Colonic mucosa (tissue), 4 donors: ENCODE measurements at regions not wholly inside any gene's neighbourhood (a gene's known extent, or its start where the extent isn't known, plus 50 kb on each side); places are given as distances from the start of the nearest gene placed in this dataset.

Experiments
- DNase-seq: peaks from one replicate; pipeline ENCODE4 v3.0.0-alpha.2; 2020
- H3K27ac ChIP-seq: fragments of 200-600 bp; one replicate; pipeline ENCODE4 v1.8.0; 2021
- H3K27me3 ChIP-seq: fragments of 200-600 bp; one replicate; pipeline ENCODE4 v1.8.0; 2021
- H3K36me3 ChIP-seq: fragments of 200-600 bp; one replicate; pipeline ENCODE4 v1.8.0; 2021
- H3K4me1 ChIP-seq: fragments of 200-600 bp; one replicate; pipeline ENCODE4 v1.8.0; 2021; ENCODE audit warnings: mild to moderate bottlenecking
- H3K4me3 ChIP-seq: fragments of 200-600 bp; one replicate; pipeline ENCODE4 v1.8.0; 2021
- H3K9ac ChIP-seq, 2 donors: one replicate each; pipeline ENCODE4 v1.7.0; 2013; ENCODE audit warnings: control low read depth in 2 of 2, low read depth in 2 of 2, low read length in 2 of 2
- H3K9me3 ChIP-seq: fragments of 200-600 bp; one replicate; pipeline ENCODE4 v1.8.0; 2021
- CTCF ChIP-seq: fragments of 200-600 bp; IDR thresholded peaks from one replicate; pipeline ENCODE4 v1.8.0; 2022; ENCODE audit warnings: antibody characterized with exemption, mild to moderate bottlenecking
- intact Hi-C: fragments of 100-400 bp; cut with DNase I; formaldehyde crosslinking; loops from one replicate; pipeline ENCODE4 v1.14.1; 2022
- donor health status: healthy.
- donor health status: DM: no; HTN: no; CAD: no.
- donor health status: DM: no; HTN: no; CAD: no.

DNA sequence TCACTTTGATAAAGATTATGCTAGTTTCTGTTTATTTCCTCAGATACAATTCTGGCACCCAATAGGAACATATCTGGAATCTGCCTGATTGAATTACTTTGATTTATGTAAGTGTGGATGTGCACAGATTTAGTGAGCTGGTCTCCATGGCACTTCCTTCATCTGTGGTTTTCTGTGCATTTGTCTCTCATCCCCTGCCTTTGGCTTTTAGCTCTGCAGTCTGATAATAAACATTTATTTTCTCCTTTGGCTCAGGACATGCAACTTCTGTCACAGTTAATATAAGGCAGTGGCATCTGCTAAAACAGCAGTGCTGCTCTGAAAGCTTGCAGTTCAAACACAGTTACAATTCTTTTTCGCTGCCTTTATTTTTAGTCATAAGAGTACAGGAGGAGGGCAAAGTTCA is 273.7 kb upstream of the CHRM2 start:
- no peak for DNase-seq
- intact Hi-C loops: no loop called here
- H3K27me3 ChIP-seq: no peaks in the 10 kb centered on the region
- H3K9ac ChIP-seq: no peak overlapping the region
- H3K4me3 ChIP-seq: no peak overlapping the region
- no peaks in the 10 kb centered on the region for H3K4me1 ChIP-seq
- H3K9me3 ChIP-seq: no peaks in the 10 kb centered on the region
- TF ChIP-seq CTCF: no peak
- no peaks in the 10 kb centered on the region for H3K36me3 ChIP-seq
- H3K27ac ChIP-seq: no peak overlapping the region

DNA sequence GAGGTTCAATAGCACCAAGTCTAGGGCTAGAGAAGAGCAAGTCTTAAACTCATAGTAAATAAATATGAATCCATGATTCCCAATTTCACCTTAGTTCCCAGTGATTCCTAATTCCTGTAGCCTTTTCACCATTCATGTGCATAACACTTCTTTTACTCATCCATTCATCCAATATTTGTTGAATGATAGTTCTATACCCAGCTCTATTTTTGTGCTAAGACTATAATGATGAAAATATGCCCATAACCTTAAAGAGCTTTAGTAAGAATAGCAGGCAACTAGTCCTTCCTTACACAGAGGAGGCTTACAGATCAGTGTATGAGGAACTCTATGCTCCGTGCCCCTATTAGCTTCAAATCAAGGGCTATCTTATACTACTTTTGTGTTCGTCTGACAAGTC is 280.2 kb upstream of the CHRM2 start:
- H3K36me3 ChIP-seq: no peaks in the 10 kb centered on the region
- no peaks in the 10 kb centered on the region for H3K9me3 ChIP-seq
- intact Hi-C loops: no loop called here
- TF ChIP-seq CTCF: no peak
- H3K4me1 ChIP-seq: no peaks in the 10 kb centered on the region
- H3K4me3 ChIP-seq: no peak overlapping the region
- no peaks in the 10 kb centered on the region for H3K27me3 ChIP-seq
- DNase-seq: no peak
- no peak overlapping the region for H3K9ac ChIP-seq
- no peak overlapping the region for H3K27ac ChIP-seq

DNA sequence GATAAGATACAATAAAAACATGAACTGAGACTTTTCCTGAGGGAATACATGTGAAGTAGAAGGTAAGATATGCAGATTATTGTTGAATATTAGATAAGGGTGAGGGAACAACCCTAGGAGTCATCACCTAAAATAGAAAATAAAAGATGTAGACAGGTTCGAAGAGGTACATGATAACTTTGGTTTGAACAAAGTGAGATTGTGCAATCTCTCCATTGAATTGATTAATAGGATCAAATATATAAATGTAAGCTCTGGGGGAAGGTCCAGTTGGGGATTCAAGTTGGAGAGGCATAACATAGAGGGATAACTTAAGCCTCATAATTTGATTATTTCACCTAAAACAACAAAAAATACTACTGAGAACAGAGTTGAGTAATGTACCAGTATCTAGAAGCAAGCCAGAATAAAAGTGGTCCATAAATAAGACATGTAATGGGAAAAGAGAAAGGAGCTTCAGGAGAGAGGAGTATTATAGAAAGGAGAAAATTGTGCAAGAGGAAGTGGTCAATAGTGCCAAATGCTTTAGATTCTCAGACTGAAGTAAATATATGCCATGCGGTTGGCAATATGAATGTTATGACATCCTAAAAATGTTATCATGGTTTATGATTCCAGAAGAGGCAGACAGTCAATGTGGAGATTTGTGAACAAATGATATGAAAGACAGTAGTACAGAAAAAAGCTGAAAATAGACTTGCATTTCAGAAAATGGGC is 282.3 kb upstream of the CHRM2 start:
- Histone ChIP-seq H3K9me3 (no peaks in the 10 kb centered on the region), H3K27me3 (no peaks in the 10 kb centered on the region), H3K4me3 (no peak overlapping the region), H3K27ac (no peak overlapping the region), H3K36me3 (no peaks in the 10 kb centered on the region), H3K9ac (no peak overlapping the region), H3K4me1 (no peaks in the 10 kb centered on the region)
- intact Hi-C loops: no loop called here
- no peak for TF ChIP-seq CTCF
- DNase-seq: no peak

DNA sequence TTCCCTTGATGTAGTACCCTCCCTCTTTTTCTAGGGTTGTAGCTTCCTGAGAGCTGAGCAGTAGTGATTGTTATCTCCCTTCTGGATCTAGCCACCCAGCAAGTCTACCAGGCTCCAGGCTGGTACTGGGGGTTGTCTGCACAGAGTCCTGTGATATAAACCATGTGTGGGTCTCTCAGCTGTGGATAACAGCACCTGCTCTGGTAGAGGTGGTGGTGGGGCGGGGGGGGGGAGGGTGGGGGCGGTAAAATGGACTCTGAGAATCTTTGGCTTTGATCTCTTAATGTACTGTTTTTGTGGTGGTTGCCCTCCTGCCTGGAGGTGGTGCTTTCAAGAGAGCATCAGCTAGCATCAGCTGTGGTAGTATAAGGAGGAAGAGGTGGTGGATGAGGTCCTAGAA is 302.0 kb upstream of the CHRM2 start:
- no peak for TF ChIP-seq CTCF
- Histone ChIP-seq H3K4me1 (no peaks in the 10 kb centered on the region), H3K4me3 (no peak overlapping the region), H3K9me3 (no peaks in the 10 kb centered on the region), H3K36me3 (no peaks in the 10 kb centered on the region), H3K9ac (no peak overlapping the region), H3K27me3 (no peaks in the 10 kb centered on the region), H3K27ac (no peak overlapping the region)
- intact Hi-C loops: no loop called here
- DNase-seq: no peak

- Histone ChIP-seq H3K36me3 (no peaks in the 10 kb centered on the region), H3K4me3 (no peak overlapping the region), H3K9ac (no peak overlapping the region), H3K27ac (no peak overlapping the region), H3K4me1 (no peaks in the 10 kb centered on the region), H3K9me3 (no peaks in the 10 kb centered on the region), H3K27me3 (no peaks in the 10 kb centered on the region)
- no peak for DNase-seq
- TF ChIP-seq CTCF: no peak
- intact Hi-C loops: no loop called here
Measured at GRCh38 chr7:136555933-136556332, 312.5 kb upstream of the CHRM2 start.
